ENCODE measurements at regions not wholly inside any gene's neighbourhood (a gene's known extent, or its start where the extent isn't known, plus 50 kb on each side); places are given as distances from the start of the nearest gene placed in this dataset.

DNA sequence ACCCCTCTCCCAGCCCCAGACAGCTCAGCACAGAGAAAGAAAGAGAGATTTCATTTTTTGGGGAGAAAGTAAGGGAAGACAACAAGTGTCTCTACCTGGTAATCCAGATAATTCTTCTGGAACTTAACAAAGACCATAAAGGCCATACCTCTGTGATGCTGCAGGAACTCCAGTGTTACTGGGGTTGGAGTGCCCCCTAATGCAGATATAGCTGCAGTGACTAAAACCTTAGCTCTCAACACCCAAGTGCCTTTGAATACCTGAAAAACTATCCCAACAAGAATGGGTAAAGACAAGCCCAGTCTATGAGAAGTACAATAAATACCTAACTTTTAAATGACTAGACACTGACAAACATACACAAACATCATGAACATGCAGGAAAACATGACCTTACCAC lies 365.3 kb upstream of the PTCHD4 start:
- TF ChIP-seq, protein P1, sequence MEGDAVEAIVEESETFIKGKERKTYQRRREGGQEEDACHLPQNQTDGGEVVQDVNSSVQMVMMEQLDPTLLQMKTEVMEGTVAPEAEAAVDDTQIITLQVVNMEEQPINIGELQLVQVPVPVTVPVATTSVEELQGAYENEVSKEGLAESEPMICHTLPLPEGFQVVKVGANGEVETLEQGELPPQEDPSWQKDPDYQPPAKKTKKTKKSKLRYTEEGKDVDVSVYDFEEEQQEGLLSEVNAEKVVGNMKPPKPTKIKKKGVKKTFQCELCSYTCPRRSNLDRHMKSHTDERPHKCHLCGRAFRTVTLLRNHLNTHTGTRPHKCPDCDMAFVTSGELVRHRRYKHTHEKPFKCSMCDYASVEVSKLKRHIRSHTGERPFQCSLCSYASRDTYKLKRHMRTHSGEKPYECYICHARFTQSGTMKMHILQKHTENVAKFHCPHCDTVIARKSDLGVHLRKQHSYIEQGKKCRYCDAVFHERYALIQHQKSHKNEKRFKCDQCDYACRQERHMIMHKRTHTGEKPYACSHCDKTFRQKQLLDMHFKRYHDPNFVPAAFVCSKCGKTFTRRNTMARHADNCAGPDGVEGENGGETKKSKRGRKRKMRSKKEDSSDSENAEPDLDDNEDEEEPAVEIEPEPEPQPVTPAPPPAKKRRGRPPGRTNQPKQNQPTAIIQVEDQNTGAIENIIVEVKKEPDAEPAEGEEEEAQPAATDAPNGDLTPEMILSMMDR (IDR thresholded peaks at IDR 0.05; ENCODE audit: low read depth, low read length) = no peak
- no peak for TF ChIP-seq POLR2A (IDR thresholded peaks at IDR 0.05; ENCODE audit: extremely low read depth, insufficient read length)
- TF ChIP-seq, protein P2, sequence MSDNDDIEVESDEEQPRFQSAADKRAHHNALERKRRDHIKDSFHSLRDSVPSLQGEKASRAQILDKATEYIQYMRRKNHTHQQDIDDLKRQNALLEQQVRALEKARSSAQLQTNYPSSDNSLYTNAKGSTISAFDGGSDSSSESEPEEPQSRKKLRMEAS (IDR thresholded peaks at IDR 0.05; ENCODE audit: low read depth, low read length) = no peak

Measured in NB4 (cell line).